Ectodermal cell (in vitro differentiated cells): ENCODE measurements at regions not wholly inside any gene's neighbourhood (a gene's known extent, or its start where the extent isn't known, plus 50 kb on each side); places are given as distances from the start of the nearest gene placed in this dataset.
"Not testable (repeated sequence)": the region's sequence is repeated elsewhere in the genome, so short reads cannot be mapped to it uniquely, and the experiment has no call there.

ENCODE experiments used
- H3K27ac ChIP-seq: 2 replicates; pipeline ENCODE4 v1.7.0; 2013; ENCODE audit warnings: mild to moderate bottlenecking, low read depth, low read length; ENCODE audit not compliant: insufficient read depth, poor library complexity, severe bottlenecking
- H3K27me3 ChIP-seq: 2 replicates; pipeline ENCODE4 v1.7.0; 2013; ENCODE audit warnings: mild to moderate bottlenecking, low read length; ENCODE audit not compliant: insufficient read depth, control insufficient read depth, poor library complexity, severe bottlenecking
- H3K36me3 ChIP-seq: one replicate; pipeline ENCODE4 v1.7.0; 2013; ENCODE audit warnings: low read length; ENCODE audit not compliant: control insufficient read depth, insufficient read depth
- H3K4me1 ChIP-seq: one replicate; pipeline ENCODE4 v1.7.0; 2013; ENCODE audit warnings: low read length; ENCODE audit not compliant: control insufficient read depth, insufficient read depth
- H3K4me3 ChIP-seq: 2 replicates; pipeline ENCODE4 v1.7.0; 2013; ENCODE audit warnings: low read depth, low read length, control low read depth; ENCODE audit not compliant: insufficient read depth
- H3K9me3 ChIP-seq: 2 replicates; pipeline ENCODE4 v1.7.0; 2013; ENCODE audit warnings: mild to moderate bottlenecking, low read length, moderate library complexity; ENCODE audit not compliant: control insufficient read depth
- WGBS, 2 experiments: methylation state at CpG; one replicate each; pipeline ENCODE4 v1.1.7; 2013; ENCODE audit warnings: missing lambda C conversion rate in 2 of 2; 5-methylcytosine and 5-hydroxymethylcytosine counted together

DNA sequence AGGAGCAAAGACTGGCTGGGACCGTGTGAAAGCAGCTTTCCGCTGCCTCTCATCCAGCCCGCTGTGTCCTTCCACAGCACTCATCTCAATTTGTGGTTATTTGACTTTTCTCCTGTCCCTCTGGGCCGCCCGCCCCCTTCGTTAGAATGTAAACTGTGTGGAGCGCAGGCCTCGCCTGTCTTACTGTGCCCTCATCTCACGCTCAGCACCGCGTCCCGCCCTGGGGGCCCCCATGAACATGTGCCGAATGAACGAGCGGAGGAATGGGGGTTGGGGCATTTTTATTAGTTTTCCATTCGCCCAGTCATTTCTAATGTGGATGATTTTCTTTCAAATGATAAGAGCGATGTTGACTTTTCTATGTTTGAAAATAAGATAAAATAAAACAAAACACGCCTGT, 159.1 kb upstream of the ZNF469 start:
- not testable (repeated sequence) for H3K9me3 ChIP-seq, H3K36me3 ChIP-seq, H3K27ac ChIP-seq, H3K27me3 ChIP-seq, H3K4me3 ChIP-seq, H3K4me1 ChIP-seq
- 93 to 95% methylated on average over 18 of the region's 18 CpGs for whole genome bisulfite sequencing, 2 experiments

DNA sequence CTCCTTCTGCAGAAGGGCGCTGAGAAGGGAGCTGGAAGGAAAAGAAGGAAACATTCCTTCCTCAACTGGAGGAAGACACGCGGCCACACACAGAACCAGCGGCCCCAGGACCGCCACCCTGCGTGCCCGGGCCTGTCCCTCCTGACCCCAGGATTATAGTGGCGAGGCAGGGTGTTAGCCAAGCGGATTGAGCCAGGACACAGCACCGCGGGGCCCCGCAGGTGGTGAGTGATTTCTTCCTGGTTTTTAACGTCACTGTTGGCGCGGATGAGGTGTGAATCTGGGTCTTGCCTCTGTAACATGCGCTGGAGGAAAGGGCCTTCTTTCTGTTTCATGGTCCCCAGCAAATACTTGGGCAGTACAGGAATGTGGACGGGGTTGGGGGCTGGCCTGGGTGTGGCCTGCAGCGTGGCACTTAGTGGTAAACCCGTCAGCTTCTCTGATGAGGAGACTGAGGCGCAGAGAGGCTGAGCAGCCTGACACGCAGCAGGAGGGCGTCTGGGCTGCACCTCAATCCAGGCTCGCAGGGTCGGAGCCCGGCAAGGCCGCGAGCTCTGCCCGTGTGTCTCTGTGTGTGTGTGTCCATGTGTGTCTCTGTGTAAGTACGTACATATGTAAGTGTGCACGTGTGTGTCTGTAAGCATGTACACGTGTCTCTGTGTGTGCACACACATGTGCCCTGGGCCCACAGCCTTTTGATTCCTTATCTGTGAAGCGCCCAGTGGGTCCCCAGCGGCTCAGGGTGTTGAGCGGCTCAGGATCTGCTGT, 158.4 kb upstream of the ZNF469 start:
- H3K4me3 ChIP-seq, H3K27ac ChIP-seq, H3K4me1 ChIP-seq, H3K27me3 ChIP-seq, H3K9me3 ChIP-seq, H3K36me3 ChIP-seq: not testable (repeated sequence)
- 94 to 95% methylated on average over 34 of the region's 34 CpGs for WGBS, 2 experiments

DNA sequence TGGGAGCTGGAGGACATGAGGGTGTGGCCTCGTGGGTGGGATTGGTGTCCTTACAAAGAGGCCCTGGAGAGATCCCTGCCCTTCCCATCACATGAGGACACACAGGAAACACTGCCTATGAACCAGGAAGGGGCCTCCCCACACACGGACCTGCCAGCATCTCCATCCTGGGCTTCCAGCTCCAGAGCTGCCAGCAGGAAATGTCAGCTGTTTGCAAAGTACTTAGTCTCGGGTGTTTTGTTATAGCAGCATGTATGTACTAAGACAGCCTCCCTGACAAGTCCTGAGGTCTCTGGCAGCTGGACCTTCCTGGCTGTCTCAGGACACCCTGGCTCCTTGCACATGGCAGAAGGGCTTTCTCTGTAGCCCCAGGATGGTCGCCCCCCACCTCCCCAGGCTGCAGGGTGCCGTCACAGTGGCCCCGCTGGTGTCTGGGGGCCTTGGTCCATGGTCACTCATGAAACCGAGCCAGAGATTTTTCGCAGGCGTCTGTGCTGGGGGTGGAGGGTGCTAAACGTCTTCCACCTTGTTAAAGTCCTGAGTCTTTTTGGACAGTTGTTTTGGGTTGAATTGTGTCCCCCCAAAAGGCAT, 157.0 kb upstream of the ZNF469 start:
- H3K4me3 ChIP-seq, H3K27me3 ChIP-seq, H3K27ac ChIP-seq, H3K36me3 ChIP-seq, H3K9me3 ChIP-seq, H3K4me1 ChIP-seq: not testable (repeated sequence)
- 92 to 95% methylated on average over 9 to 10 of the region's 10 CpGs for WGBS, 2 experiments

DNA sequence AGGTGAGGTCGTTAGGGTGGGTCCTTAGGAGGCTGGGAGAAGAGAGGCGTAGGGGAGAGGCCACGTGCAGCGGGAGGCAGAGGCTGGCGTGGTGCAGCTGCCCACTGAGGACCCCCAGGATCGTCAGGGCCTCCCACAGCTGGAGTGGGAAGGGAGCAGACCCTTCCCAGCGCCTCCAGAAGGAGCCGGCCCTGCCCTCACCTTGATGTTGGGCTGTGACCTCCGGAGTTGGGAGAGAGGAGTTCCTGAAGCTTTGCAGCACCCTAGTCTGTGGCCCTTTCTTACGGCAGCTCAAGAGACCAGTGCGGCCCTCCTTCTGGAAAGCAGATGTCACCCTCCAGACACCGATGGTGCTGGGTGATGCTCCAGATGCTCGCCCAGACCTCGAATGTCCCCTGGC, 156.5 kb upstream of the ZNF469 start:
- H3K9me3 ChIP-seq, H3K27ac ChIP-seq, H3K27me3 ChIP-seq, H3K4me1 ChIP-seq, H3K36me3 ChIP-seq, H3K4me3 ChIP-seq: not testable (repeated sequence)
- 93% methylated on average over 13 of the region's 14 CpGs for WGBS, 2 experiments

DNA sequence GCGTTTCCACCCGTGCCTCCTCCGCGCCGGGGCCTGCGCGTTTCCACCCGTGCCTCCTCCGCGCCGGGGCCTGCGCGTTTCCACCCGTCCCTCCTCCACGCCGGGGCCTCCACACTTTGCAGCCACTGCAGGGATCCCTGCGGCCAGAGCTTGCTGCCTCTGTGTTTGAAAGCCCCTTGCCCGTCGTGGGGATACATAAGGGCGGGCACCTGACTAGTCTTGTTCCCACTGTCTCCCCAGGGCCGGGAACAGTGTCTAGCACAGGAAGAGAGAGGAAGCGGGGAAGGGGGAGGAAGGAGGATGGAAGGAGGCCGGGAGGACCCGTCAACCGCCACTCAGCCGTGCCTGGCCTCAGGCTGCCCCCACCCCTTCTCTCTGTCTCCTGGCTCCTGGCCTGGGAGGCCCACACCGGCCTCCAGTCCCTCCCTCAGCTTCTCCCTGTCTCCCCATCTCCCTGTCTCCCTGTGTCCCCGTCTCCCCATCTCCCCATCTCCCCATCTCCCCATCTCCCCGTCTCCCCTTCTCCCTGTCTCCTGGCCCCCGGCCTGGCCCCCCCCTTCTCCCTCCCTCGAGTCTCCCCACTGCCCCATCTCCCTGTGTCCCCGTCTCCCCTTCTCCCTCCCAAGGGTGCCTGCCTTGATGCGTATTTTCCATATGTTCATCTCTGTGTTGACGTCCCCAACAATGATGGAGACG, 155.6 kb upstream of the ZNF469 start:
- not testable (repeated sequence) for H3K27me3 ChIP-seq, H3K4me1 ChIP-seq, H3K36me3 ChIP-seq, H3K27ac ChIP-seq, H3K9me3 ChIP-seq, H3K4me3 ChIP-seq
- WGBS, 2 experiments = 87 to 88% methylated on average over 21 to 23 of the region's 35 CpGs

DNA sequence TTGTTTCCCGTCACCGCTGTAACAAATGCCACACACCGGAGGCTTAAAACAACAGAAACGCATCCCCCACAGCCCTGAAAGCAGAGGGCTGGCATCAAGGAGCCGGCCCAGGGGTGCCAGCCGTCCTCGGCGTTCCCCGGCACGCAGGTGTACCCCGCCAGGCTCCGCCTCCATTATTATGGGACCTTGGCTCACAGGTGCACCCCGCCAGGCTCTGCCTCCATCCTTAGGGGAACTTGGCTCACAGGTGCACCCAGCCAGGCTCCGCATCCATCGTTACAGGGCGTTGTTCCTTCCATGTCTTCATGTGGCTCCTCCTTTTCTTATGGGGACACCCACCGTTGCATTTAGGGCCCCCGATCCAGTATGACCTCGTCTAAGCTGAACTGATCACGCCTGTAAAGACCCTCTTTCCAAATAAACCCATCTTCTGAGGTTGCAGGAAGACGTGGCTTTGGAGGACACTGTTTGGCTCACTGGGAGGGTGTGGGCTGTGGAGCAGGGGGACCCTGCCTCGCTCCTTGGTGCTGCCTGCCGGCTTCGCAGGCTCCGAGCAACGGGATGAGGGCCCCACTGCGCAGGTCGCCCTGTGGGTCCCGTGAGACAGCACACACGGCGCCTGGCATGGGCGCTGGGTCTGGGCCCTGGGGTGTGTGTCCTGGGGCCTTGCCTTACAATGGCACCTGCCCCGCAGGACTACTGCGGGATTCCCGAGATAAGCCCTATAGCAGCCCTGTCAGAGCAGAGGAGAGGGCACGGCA, 154.9 kb upstream of the ZNF469 start:
- not testable (repeated sequence) for H3K9me3 ChIP-seq, H3K27me3 ChIP-seq, H3K4me1 ChIP-seq, H3K36me3 ChIP-seq, H3K4me3 ChIP-seq, H3K27ac ChIP-seq
- 91% methylated on average over 35 to 36 of the region's 36 CpGs for WGBS, 2 experiments

DNA sequence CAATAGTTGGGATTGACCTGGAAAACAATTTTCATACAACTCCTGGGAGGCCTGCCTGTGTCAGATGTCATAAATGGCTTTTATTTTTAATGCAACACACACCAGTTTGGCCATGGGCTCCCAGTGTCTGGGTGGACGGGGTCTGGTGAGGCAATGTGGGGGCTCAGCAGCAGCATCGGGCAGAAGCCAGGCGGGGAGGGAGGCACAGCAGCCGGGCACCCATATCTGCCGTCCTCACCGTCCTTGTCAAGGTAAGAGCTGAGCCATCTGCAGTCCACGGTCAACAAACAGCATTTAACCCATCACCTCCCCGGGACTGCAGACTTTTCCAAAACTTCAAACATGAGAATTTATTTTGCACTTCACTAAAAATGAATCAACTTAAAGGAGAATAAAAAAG, 154.0 kb upstream of the ZNF469 start:
- 87 to 88% methylated on average over 5 to 7 of the region's 8 CpGs for WGBS, 2 experiments
- not testable (repeated sequence) for H3K4me1 ChIP-seq, H3K4me3 ChIP-seq

DNA sequence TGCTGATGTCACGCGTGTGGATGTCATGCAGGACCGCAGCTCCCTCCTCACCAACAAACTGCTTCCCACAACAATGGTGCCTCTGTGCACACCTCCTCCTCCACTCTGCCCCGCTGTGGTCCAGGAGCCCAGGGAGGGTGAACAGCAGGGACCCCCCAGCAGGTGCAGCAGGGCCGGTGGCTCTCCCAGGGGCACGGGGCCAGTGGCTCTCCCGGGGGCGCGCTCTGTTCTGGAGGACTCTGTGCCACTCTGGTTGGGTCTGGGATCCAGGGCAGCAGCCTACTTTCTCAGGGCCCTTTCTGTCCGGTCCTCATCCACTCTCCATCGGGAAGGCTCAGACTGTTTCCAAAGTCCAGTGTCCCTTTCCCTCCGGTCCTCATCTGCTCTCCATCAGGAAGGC, 153.0 kb upstream of the ZNF469 start:
- not testable (repeated sequence) for H3K4me1 ChIP-seq, H3K9me3 ChIP-seq, H3K27ac ChIP-seq, H3K36me3 ChIP-seq, H3K27me3 ChIP-seq, H3K4me3 ChIP-seq
- WGBS, 2 experiments = 90 to 92% methylated on average over 12 of the region's 12 CpGs

More for the DNA sequence above, 154.0 kb upstream of the ZNF469 start:
- not testable (repeated sequence) for H3K27me3 ChIP-seq, H3K9me3 ChIP-seq, H3K27ac ChIP-seq, H3K36me3 ChIP-seq

DNA sequence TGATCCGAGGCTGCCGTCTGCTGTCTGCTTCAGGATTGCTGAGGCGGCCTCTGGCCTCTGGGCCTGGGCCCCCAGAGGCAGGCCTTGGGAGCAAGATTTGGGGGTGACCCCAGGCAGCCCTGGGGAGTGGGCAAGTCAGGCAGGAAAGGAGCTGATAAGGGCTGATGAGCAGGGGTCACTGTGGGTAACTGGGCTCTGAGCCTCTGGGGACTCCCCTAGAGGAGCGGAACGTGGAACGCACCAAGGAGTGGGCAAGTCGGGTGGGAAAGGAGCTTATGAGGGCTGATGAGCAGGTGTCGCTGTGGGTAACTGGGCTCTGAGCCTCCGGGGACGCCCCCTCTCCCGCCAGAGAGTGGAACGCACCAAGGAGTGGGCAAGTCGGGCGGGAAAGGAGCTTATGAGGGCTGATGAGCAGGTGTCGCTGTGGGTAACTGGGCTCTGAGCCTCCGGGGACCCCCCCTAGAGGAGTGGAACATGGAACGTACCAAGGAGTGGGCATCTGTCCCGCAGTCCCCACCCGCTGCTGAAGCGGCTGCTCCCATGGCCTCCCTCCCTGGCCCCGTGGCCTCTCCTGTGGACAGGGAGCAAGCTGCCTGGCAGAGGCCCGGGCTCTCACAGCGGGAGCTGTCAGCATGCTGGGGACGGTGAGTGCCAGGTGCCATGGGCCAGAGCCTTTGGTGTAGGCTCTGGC, 152.3 kb upstream of the ZNF469 start:
- not testable (repeated sequence) for H3K9me3 ChIP-seq, H3K4me3 ChIP-seq, H3K4me1 ChIP-seq, H3K27me3 ChIP-seq, H3K36me3 ChIP-seq, H3K27ac ChIP-seq
- 89 to 91% methylated on average over 17 to 19 of the region's 24 CpGs for WGBS, 2 experiments
